Neural progenitor cell (in vitro differentiated cells): ENCODE measurements at regions not wholly inside any gene's neighbourhood (a gene's known extent, or its start where the extent isn't known, plus 50 kb on each side); places are given as distances from the start of the nearest gene placed in this dataset.

Experiments used
- DNase-seq: peaks from one replicate; pipeline ENCODE4 v3.0.0-alpha.2; 2016; ENCODE audit warnings: low spot score
- H2AFZ ChIP-seq: fragments of 200-600 bp; sonication (generic); replicated peaks from 2 replicates; pipeline ENCODE4 v1.6.1; 2016; ENCODE audit warnings: antibody characterized with exemption
- H3F3A ChIP-seq: fragments of 200-600 bp; sonication (generic); 2 replicates; pipeline ENCODE4 v1.6.1; 2016; ENCODE audit warnings: antibody characterized with exemption, low read depth
- H3K27ac ChIP-seq: fragments of 200-600 bp; sonication (generic); 2 replicates; pipeline ENCODE4 v1.5.1; 2016; ENCODE audit warnings: mild to moderate bottlenecking
- H3K27me3 ChIP-seq: fragments of 200-600 bp; sonication (generic); 2 replicates; pipeline ENCODE4 v1.6.1; 2016; ENCODE audit warnings: mild to moderate bottlenecking, moderate library complexity
- H3K36me3 ChIP-seq: fragments of 200-600 bp; sonication (generic); 2 replicates; pipeline ENCODE4 v1.5.1; 2016
- H3K4me1 ChIP-seq: fragments of 200-600 bp; sonication (generic); 2 replicates; pipeline ENCODE4 v1.6.1; 2016; ENCODE audit warnings: mixed run types
- H3K4me2 ChIP-seq: fragments of 200-600 bp; sonication (generic); 2 replicates; pipeline ENCODE4 v1.6.1; 2016
- H3K4me3 ChIP-seq: fragments of 200-600 bp; sonication (generic); 2 replicates; pipeline ENCODE4 v1.5.1; 2016
- H3K79me2 ChIP-seq: fragments of 200-600 bp; sonication (generic); 2 replicates; pipeline ENCODE4 v1.6.1; 2016; ENCODE audit warnings: low read depth
- H3K9ac ChIP-seq: fragments of 200-600 bp; sonication (generic); 2 replicates; pipeline ENCODE4 v1.6.1; 2016
- H3K9me3 ChIP-seq: fragments of 200-600 bp; sonication (generic); 2 replicates; pipeline ENCODE4 v1.5.1; 2016; ENCODE audit warnings: low read depth
- H4K20me1 ChIP-seq: fragments of 200-600 bp; sonication (generic); 2 replicates; pipeline ENCODE4 v1.6.1; 2016; ENCODE audit warnings: low read depth
- H3K27ac Mint-ChIP-seq: 3 replicates; pipeline ENCODE4 v1.8.0; 2021; ENCODE audit warnings: mixed read lengths
- H3K27me3 Mint-ChIP-seq: 2 replicates; pipeline ENCODE4 v1.8.0; 2022; ENCODE audit warnings: low read depth, mild to moderate bottlenecking, inconsistent platforms, moderate library complexity, mixed read lengths; ENCODE audit not compliant: insufficient read depth
- H3K36me3 Mint-ChIP-seq: 3 replicates; pipeline ENCODE4 v1.8.0; 2021; ENCODE audit warnings: mixed read lengths
- H3K4me1 Mint-ChIP-seq: 3 replicates; pipeline ENCODE4 v1.8.0; 2021; ENCODE audit warnings: mixed read lengths
- H3K4me3 Mint-ChIP-seq: 3 replicates; pipeline ENCODE4 v1.8.0; 2021; ENCODE audit warnings: mild to moderate bottlenecking, moderate library complexity, mixed read lengths
- H3K9me3 Mint-ChIP-seq: 3 replicates; pipeline ENCODE4 v1.8.0; 2020; ENCODE audit warnings: mixed read lengths
- CTCF ChIP-seq: fragments of 200-600 bp; sonication (generic); IDR thresholded peaks from 2 replicates; pipeline ENCODE4 v1.5.1; 2017; ENCODE audit warnings: antibody characterized with exemption, mild to moderate bottlenecking
- EZH2 ChIP-seq: fragments of 200-600 bp; sonication (generic); IDR thresholded peaks from 2 replicates; pipeline ENCODE4 v1.6.1; 2017; ENCODE audit warnings: antibody characterized with exemption, mild to moderate bottlenecking, moderate library complexity
- EZH2phosphoT487 ChIP-seq: fragments of 200-600 bp; sonication (generic); IDR thresholded peaks from 2 replicates; pipeline ENCODE4 v1.6.1; 2017; ENCODE audit warnings: antibody characterized with exemption

GRCh38 chr13:80757694-80758093 lies 416.8 kb upstream of the SPRY2 start:
- Histone ChIP-seq H3K4me2 (no peak overlapping the region), H3F3A (no peaks in the 10 kb centered on the region), H4K20me1 (no peaks in the 10 kb centered on the region), H3K4me1 (no peaks in the 10 kb centered on the region), H3K27me3 (no peaks in the 10 kb centered on the region), H2AFZ (no peak overlapping the region), H3K27ac (no peak overlapping the region), H3K36me3 (no peaks in the 10 kb centered on the region), H3K4me3 (no peak overlapping the region), H3K79me2 (no peaks in the 10 kb centered on the region), H3K9me3 (no peaks in the 10 kb centered on the region), H3K9ac (no peak overlapping the region)
- peaks cover 36% of the 10 kb centered on the region for H3K4me1 Mint-ChIP-seq
- H3K27ac Mint-ChIP-seq: no peak overlapping the region
- peaks cover 4% of the 10 kb centered on the region for H3K9me3 Mint-ChIP-seq
- H3K4me3 Mint-ChIP-seq: no peak overlapping the region
- H3K36me3 Mint-ChIP-seq: peaks cover 9% of the 10 kb centered on the region
- no peak for DNase-seq
- H3K27me3 Mint-ChIP-seq: no peaks in the 10 kb centered on the region
- TF ChIP-seq CTCF (no peak), EZH2 (no peak), EZH2phosphoT487 (no peak)

DNA sequence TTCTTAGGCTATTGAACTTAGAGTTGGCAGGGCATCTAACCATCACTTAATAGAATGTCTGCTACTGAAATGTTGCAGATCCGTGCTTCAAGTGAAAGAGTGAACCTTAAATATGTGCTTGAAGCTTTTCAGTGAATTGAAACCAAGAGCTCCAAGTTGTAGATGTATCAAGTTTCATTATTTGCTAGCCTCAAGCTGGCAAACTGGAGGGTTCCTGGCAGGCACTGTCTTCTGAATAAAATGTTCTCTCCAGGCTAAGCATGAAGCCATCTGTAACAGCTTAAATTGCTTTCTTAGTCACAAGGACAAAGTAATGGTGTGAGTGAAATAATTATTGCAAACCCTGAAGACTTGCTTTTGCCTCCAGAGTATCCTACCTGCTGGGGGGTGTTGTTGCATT lies 415.0 kb upstream of the SPRY2 start:
- no peaks in the 10 kb centered on the region for H3K9me3 ChIP-seq
- no peaks in the 10 kb centered on the region for H3K79me2 ChIP-seq
- peaks cover 11% of the 10 kb centered on the region for H3K4me1 ChIP-seq
- peaks cover 39% of the 10 kb centered on the region for H3K4me1 Mint-ChIP-seq
- no peak overlapping the region for H3K4me3 Mint-ChIP-seq
- no peaks in the 10 kb centered on the region for H4K20me1 ChIP-seq
- H3K36me3 ChIP-seq: no peaks in the 10 kb centered on the region
- H3K27ac Mint-ChIP-seq: no peak overlapping the region
- H3K27me3 ChIP-seq: no peaks in the 10 kb centered on the region
- no peak overlapping the region for H3K27ac ChIP-seq
- peaks cover 23% of the 10 kb centered on the region for H3K36me3 Mint-ChIP-seq
- no peaks in the 10 kb centered on the region for H3K27me3 Mint-ChIP-seq
- no peak for DNase-seq
- H3K9ac ChIP-seq: no peak overlapping the region
- H3F3A ChIP-seq: no peaks in the 10 kb centered on the region
- H3K9me3 Mint-ChIP-seq: peaks cover 19% of the 10 kb centered on the region
- TF ChIP-seq EZH2phosphoT487 (no peak), CTCF (no peak), EZH2 (no peak)
- H2AFZ ChIP-seq: no peak overlapping the region
- no peak overlapping the region for H3K4me3 ChIP-seq
- H3K4me2 ChIP-seq: no peak overlapping the region

DNA sequence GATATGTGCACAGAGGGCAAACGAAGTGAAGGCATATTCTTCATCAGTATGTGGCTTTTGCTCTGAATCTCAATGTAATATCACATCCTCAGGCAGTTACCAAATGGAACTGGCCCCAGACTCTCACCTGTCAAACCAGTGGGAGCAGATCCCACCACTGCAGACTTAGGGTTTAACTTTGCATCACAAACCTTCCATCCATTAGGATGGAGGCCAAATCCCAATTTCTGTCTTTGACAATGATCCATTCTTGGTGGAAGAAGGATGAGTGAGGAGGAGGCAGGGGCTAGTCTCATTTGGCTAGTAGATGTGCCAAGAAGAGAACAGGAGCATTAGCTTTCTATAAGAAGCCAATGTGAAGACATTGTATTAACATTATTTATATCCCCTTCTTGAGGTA lies 413.5 kb upstream of the SPRY2 start:
- no peaks in the 10 kb centered on the region for H3K9me3 ChIP-seq
- TF ChIP-seq EZH2phosphoT487: no peak
- TF ChIP-seq CTCF: no peak
- no peak for TF ChIP-seq EZH2
- H3K27me3 Mint-ChIP-seq: no peaks in the 10 kb centered on the region
- no peak overlapping the region for H3K9ac ChIP-seq
- no peaks in the 10 kb centered on the region for H3K27me3 ChIP-seq
- no peaks in the 10 kb centered on the region for H3F3A ChIP-seq
- peaks cover 11% of the 10 kb centered on the region for H3K4me1 ChIP-seq
- no peak for DNase-seq
- H3K36me3 Mint-ChIP-seq: peaks cover 23% of the 10 kb centered on the region
- no peaks in the 10 kb centered on the region for H3K36me3 ChIP-seq
- no peaks in the 10 kb centered on the region for H4K20me1 ChIP-seq
- peaks cover 20% of the 10 kb centered on the region for H3K9me3 Mint-ChIP-seq
- no peaks in the 10 kb centered on the region for H3K79me2 ChIP-seq
- H3K4me2 ChIP-seq: no peak overlapping the region
- H2AFZ ChIP-seq: no peak overlapping the region
- no peak overlapping the region for H3K4me3 ChIP-seq
- peaks cover 40% of the 10 kb centered on the region for H3K4me1 Mint-ChIP-seq
- no peak overlapping the region for H3K27ac ChIP-seq
- no peak overlapping the region for H3K27ac Mint-ChIP-seq
- H3K4me3 Mint-ChIP-seq: no peak overlapping the region

DNA sequence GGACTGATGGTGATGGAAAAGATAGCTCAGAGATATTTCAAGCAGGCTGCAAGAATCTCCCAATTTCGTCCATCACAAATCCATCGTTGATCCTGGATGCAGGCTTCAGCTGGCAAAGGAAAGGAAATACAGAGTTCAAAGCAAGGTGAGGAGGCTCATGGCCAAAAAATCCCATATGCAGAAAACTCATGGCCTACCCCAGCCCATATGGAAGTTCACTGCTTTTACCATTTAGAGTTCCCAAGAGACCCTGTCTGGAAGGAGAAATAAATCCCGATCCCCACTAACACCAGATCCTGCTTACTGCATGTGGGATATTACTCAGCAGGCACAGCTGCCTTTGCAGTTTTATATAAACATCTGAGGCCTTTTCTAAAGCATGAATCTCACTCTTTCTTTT lies 412.9 kb upstream of the SPRY2 start:
- no peaks in the 10 kb centered on the region for H4K20me1 ChIP-seq
- no peak for TF ChIP-seq EZH2
- no peak for TF ChIP-seq EZH2phosphoT487
- no peak for TF ChIP-seq CTCF
- H3F3A ChIP-seq: no peaks in the 10 kb centered on the region
- DNase-seq: no peak
- no peak overlapping the region for H3K4me3 Mint-ChIP-seq
- H3K4me3 ChIP-seq: no peak overlapping the region
- peaks cover 11% of the 10 kb centered on the region for H3K4me1 ChIP-seq
- no peak overlapping the region for H3K4me2 ChIP-seq
- H3K27me3 Mint-ChIP-seq: no peaks in the 10 kb centered on the region
- H3K27me3 ChIP-seq: no peaks in the 10 kb centered on the region
- peaks cover 46% of the 10 kb centered on the region for H3K4me1 Mint-ChIP-seq
- H3K36me3 ChIP-seq: no peaks in the 10 kb centered on the region
- peaks cover 23% of the 10 kb centered on the region for H3K36me3 Mint-ChIP-seq
- no peak overlapping the region for H2AFZ ChIP-seq
- H3K9me3 ChIP-seq: no peaks in the 10 kb centered on the region
- H3K79me2 ChIP-seq: no peaks in the 10 kb centered on the region
- H3K27ac ChIP-seq: no peak overlapping the region
- H3K27ac Mint-ChIP-seq: peak overlapping the region; percentile 13
- no peak overlapping the region for H3K9ac ChIP-seq
- peaks cover 20% of the 10 kb centered on the region for H3K9me3 Mint-ChIP-seq
